Astrocyte (in vitro differentiated cells and primary cell): ENCODE measurements at regions not wholly inside any gene's neighbourhood (a gene's known extent, or its start where the extent isn't known, plus 50 kb on each side); places are given as distances from the start of the nearest gene placed in this dataset.

Experiments
- DNase-seq: peaks from one replicate; pipeline ENCODE4 v3.0.0-alpha.2; 2010; ENCODE audit warnings: low read depth
- FAIRE-seq: peaks from 2 replicates; lab custom pipeline; 2011; peaks lifted over from hg19 to GRCh38; lab: Jason Lieb, UNC
- H2AFZ ChIP-seq: 2 replicates; pipeline ENCODE4 v1.6.0; 2012; ENCODE audit warnings: low read depth, low read length, inconsistent platforms
- H3K27ac ChIP-seq: 2 replicates; pipeline ENCODE4 v1.5.1; 2011; ENCODE audit warnings: low read depth, low read length, inconsistent platforms
- H3K27me3 ChIP-seq: 2 replicates; pipeline ENCODE4 v1.6.0; 2011; ENCODE audit warnings: low read length, inconsistent platforms; ENCODE audit not compliant: insufficient read depth
- H3K36me3 ChIP-seq: 2 replicates; pipeline ENCODE4 v1.5.1; 2011; ENCODE audit warnings: low read length, inconsistent platforms; ENCODE audit not compliant: insufficient read depth
- H3K4me1 ChIP-seq: 2 replicates; pipeline ENCODE4 v1.5.1; 2011; ENCODE audit warnings: low read length, inconsistent platforms; ENCODE audit not compliant: insufficient read depth
- H3K4me2 ChIP-seq: 2 replicates; pipeline ENCODE4 v1.6.0; 2012; ENCODE audit warnings: low read length, inconsistent platforms
- H3K4me3 ChIP-seq: 2 replicates; pipeline ENCODE4 v1.5.1; 2011; ENCODE audit warnings: low read depth, mild to moderate bottlenecking, low read length, inconsistent platforms; ENCODE audit not compliant: insufficient read depth
- H3K79me2 ChIP-seq: 2 replicates; pipeline ENCODE4 v1.6.0; 2012; ENCODE audit warnings: mild to moderate bottlenecking, low read length, inconsistent platforms; ENCODE audit not compliant: insufficient read depth
- H3K9ac ChIP-seq: 2 replicates; pipeline ENCODE4 v1.6.0; 2012; ENCODE audit warnings: mild to moderate bottlenecking, low read length, inconsistent platforms
- H3K9me3 ChIP-seq: 2 replicates; pipeline ENCODE4 v1.5.1; 2012; ENCODE audit warnings: low read depth, mild to moderate bottlenecking, low read length, inconsistent platforms; ENCODE audit not compliant: insufficient read depth
- H4K20me1 ChIP-seq: 2 replicates; pipeline ENCODE4 v1.6.0; 2012; ENCODE audit warnings: low read length, inconsistent platforms; ENCODE audit not compliant: insufficient read depth
- H3K27ac Mint-ChIP-seq: one replicate; pipeline ENCODE4 v1.8.0; 2021; ENCODE audit warnings: mild to moderate bottlenecking, mixed read lengths; ENCODE audit not compliant: unreplicated experiment
- H3K27me3 Mint-ChIP-seq: one replicate; pipeline ENCODE4 v1.8.0; 2021; ENCODE audit warnings: low read depth, mixed read lengths; ENCODE audit not compliant: unreplicated experiment
- H3K36me3 Mint-ChIP-seq: one replicate; pipeline ENCODE4 v1.8.0; 2021; ENCODE audit warnings: low read depth, mixed read lengths; ENCODE audit not compliant: unreplicated experiment
- H3K4me1 Mint-ChIP-seq: one replicate; pipeline ENCODE4 v1.8.0; 2021; ENCODE audit warnings: low read depth, mixed read lengths; ENCODE audit not compliant: unreplicated experiment
- H3K4me3 Mint-ChIP-seq: one replicate; pipeline ENCODE4 v1.8.0; 2021; ENCODE audit warnings: mild to moderate bottlenecking, moderate library complexity, mixed read lengths; ENCODE audit not compliant: unreplicated experiment
- H3K9me3 Mint-ChIP-seq: one replicate; pipeline ENCODE4 v1.8.0; 2021; ENCODE audit warnings: mild to moderate bottlenecking, mixed read lengths; ENCODE audit not compliant: unreplicated experiment
- CTCF ChIP-seq: IDR thresholded peaks from 2 replicates; pipeline ENCODE4 v1.5.1; 2011; ENCODE audit warnings: low read depth, mild to moderate bottlenecking, inconsistent platforms, low read length, moderate library complexity; ENCODE audit not compliant: insufficient read depth
- EZH2 ChIP-seq: IDR thresholded peaks from 2 replicates; pipeline ENCODE4 v1.6.1; 2012; ENCODE audit warnings: mild to moderate bottlenecking, low read length, inconsistent platforms; ENCODE audit not compliant: insufficient read depth

- no peak for FAIRE-seq
- no peaks in the 10 kb centered on the region for H3K79me2 ChIP-seq
- no peak overlapping the region for H3K27ac ChIP-seq
- no peaks in the 10 kb centered on the region for H3K36me3 ChIP-seq
- DNase-seq, result no peak
- peaks cover 14% of the 10 kb centered on the region for H3K4me1 Mint-ChIP-seq
- no peaks in the 10 kb centered on the region for H3K27me3 Mint-ChIP-seq
- H3K9me3 Mint-ChIP-seq, result peaks cover 20% of the 10 kb centered on the region
- H3K9me3 ChIP-seq, result no peaks in the 10 kb centered on the region
- H3K27me3 ChIP-seq, result no peaks in the 10 kb centered on the region
- H3K9ac ChIP-seq, result peak overlapping the region; percentile 35
- H3K27ac Mint-ChIP-seq, result peak overlapping the region; percentile 4
- no peak for TF ChIP-seq CTCF
- no peak for TF ChIP-seq EZH2
- peak overlapping the region; percentile 76 for H3K4me2 ChIP-seq
- H4K20me1 ChIP-seq, result no peaks in the 10 kb centered on the region
- H3K4me1 ChIP-seq, result no peaks in the 10 kb centered on the region
- H3K4me3 Mint-ChIP-seq, result no peak overlapping the region
- no peak overlapping the region for H3K4me3 ChIP-seq
- H2AFZ ChIP-seq, result peak overlapping the region; percentile 51
- H3K36me3 Mint-ChIP-seq, result no peaks in the 10 kb centered on the region
Observed at GRCh38 chr5:92505925-92506324, 1075.1 kb downstream of the NR2F1-AS1 start.

GRCh38 chr5:92505145-92505544 lies 1075.9 kb downstream of the NR2F1-AS1 start:
- H3K4me2 ChIP-seq, result no peak overlapping the region
- no peaks in the 10 kb centered on the region for H3K27me3 Mint-ChIP-seq
- DNase-seq (peak; percentile 13), FAIRE-seq (no peak)
- no peak overlapping the region for H3K9ac ChIP-seq
- no peaks in the 10 kb centered on the region for H3K36me3 Mint-ChIP-seq
- no peak overlapping the region for H3K4me3 Mint-ChIP-seq
- no peak overlapping the region for H3K4me3 ChIP-seq
- no peaks in the 10 kb centered on the region for H3K4me1 ChIP-seq
- H3K27me3 ChIP-seq, result no peaks in the 10 kb centered on the region
- no peaks in the 10 kb centered on the region for H3K79me2 ChIP-seq
- no peak overlapping the region for H3K27ac ChIP-seq
- no peak overlapping the region for H2AFZ ChIP-seq
- H3K9me3 ChIP-seq, result no peaks in the 10 kb centered on the region
- TF ChIP-seq CTCF (no peak), EZH2 (no peak)
- H3K27ac Mint-ChIP-seq, result peak overlapping the region; percentile 62
- no peaks in the 10 kb centered on the region for H3K36me3 ChIP-seq
- peaks cover 14% of the 10 kb centered on the region for H3K9me3 Mint-ChIP-seq
- no peaks in the 10 kb centered on the region for H4K20me1 ChIP-seq
- peaks cover 14% of the 10 kb centered on the region for H3K4me1 Mint-ChIP-seq

- no peaks in the 10 kb centered on the region for H3K36me3 Mint-ChIP-seq
- H3K4me3 Mint-ChIP-seq, result no peak overlapping the region
- no peaks in the 10 kb centered on the region for H3K27me3 Mint-ChIP-seq
- peaks cover 14% of the 10 kb centered on the region for H3K4me1 Mint-ChIP-seq
- Histone ChIP-seq H3K9me3 (no peaks in the 10 kb centered on the region), H3K27ac (no peak overlapping the region), H3K4me1 (no peaks in the 10 kb centered on the region), H2AFZ (no peak overlapping the region), H3K9ac (no peak overlapping the region), H3K27me3 (no peaks in the 10 kb centered on the region), H3K79me2 (no peaks in the 10 kb centered on the region), H3K4me3 (no peak overlapping the region), H4K20me1 (no peaks in the 10 kb centered on the region), H3K4me2 (no peak overlapping the region), H3K36me3 (no peaks in the 10 kb centered on the region)
- FAIRE-seq (no peak), DNase-seq (no peak)
- H3K9me3 Mint-ChIP-seq, result peaks cover 14% of the 10 kb centered on the region
- TF ChIP-seq CTCF (no peak), EZH2 (no peak)
- no peak overlapping the region for H3K27ac Mint-ChIP-seq
Observed at GRCh38 chr5:92504346-92504745, 1076.7 kb downstream of the NR2F1-AS1 start.
